ENCODE measurements at regions not wholly inside any gene's neighbourhood (a gene's known extent, or its start where the extent isn't known, plus 50 kb on each side); places are given as distances from the start of the nearest gene placed in this dataset.

- H3K27ac Mint-ChIP-seq, result no peak overlapping the region
- DNase-seq, result no peak
- no peak overlapping the region for H3K4me3 Mint-ChIP-seq
- H3K36me3 Mint-ChIP-seq (ENCODE audit: low read depth), result no peaks in the 10 kb centered on the region
- no peak for TF ChIP-seq CTCF (IDR thresholded peaks at IDR 0.05)
- no peaks in the 10 kb centered on the region; the same call in 1 of the 2 replicates for H3K27me3 Mint-ChIP-seq (ENCODE audit: insufficient read depth)
- no peaks in the 10 kb centered on the region for H3K9me3 Mint-ChIP-seq
- H3K4me1 Mint-ChIP-seq (ENCODE audit: low read depth), result peaks cover 18% of the 10 kb centered on the region
Measured at GRCh38 chr1:56331207-56331891, 248.0 kb downstream of the PLPP3 start.

- Mint-ChIP-seq H3K9me3 (no peaks in the 10 kb centered on the region), H3K27ac (no peak overlapping the region), H3K4me1 (ENCODE audit: low read depth) (peaks cover 26% of the 10 kb centered on the region), H3K36me3 (ENCODE audit: low read depth) (no peaks in the 10 kb centered on the region), H3K27me3 (ENCODE audit: insufficient read depth) (no peaks in the 10 kb centered on the region; the same call in none of the 2 replicates), H3K4me3 (no peak overlapping the region)
- peak; percentile 13 for DNase-seq
- no peak for TF ChIP-seq CTCF (IDR thresholded peaks at IDR 0.05)
Measured at GRCh38 chr1:56330391-56331026, 248.9 kb downstream of the PLPP3 start.

GRCh38 chr1:56329970-56330369 lies 249.4 kb downstream of the PLPP3 start:
- Mint-ChIP-seq H3K27me3 (ENCODE audit: insufficient read depth) (no peaks in the 10 kb centered on the region; the same call in none of the 2 replicates), H3K27ac (no peak overlapping the region), H3K4me1 (ENCODE audit: low read depth) (peaks cover 27% of the 10 kb centered on the region), H3K36me3 (ENCODE audit: low read depth) (no peaks in the 10 kb centered on the region), H3K4me3 (no peak overlapping the region), H3K9me3 (peaks cover 4% of the 10 kb centered on the region; the same call in 1 of the 2 replicates)
- TF ChIP-seq CTCF (IDR thresholded peaks at IDR 0.05), result no peak
- DNase-seq, result no peak

- no peaks in the 10 kb centered on the region; the same call in none of the 2 replicates for H3K27me3 Mint-ChIP-seq (ENCODE audit: insufficient read depth)
- H3K36me3 Mint-ChIP-seq (ENCODE audit: low read depth), result no peaks in the 10 kb centered on the region
- peaks cover 13% of the 10 kb centered on the region; the same call in 1 of the 2 replicates for H3K9me3 Mint-ChIP-seq
- no peak for DNase-seq
- H3K4me3 Mint-ChIP-seq, result no peak overlapping the region
- no peak overlapping the region for H3K27ac Mint-ChIP-seq
- TF ChIP-seq CTCF (IDR thresholded peaks at IDR 0.05), result no peak
- peaks cover 27% of the 10 kb centered on the region for H3K4me1 Mint-ChIP-seq (ENCODE audit: low read depth)
Measured at GRCh38 chr1:56327195-56327594, 252.2 kb downstream of the PLPP3 start.

GRCh38 chr1:56326056-56326455 lies 253.3 kb downstream of the PLPP3 start:
- Mint-ChIP-seq H3K27me3 (ENCODE audit: insufficient read depth) (no peaks in the 10 kb centered on the region; the same call in none of the 2 replicates), H3K4me3 (no peak overlapping the region), H3K4me1 (ENCODE audit: low read depth) (peaks cover 26% of the 10 kb centered on the region), H3K27ac (no peak overlapping the region), H3K36me3 (ENCODE audit: low read depth) (no peaks in the 10 kb centered on the region), H3K9me3 (peaks cover 13% of the 10 kb centered on the region; the same call in 1 of the 2 replicates)
- TF ChIP-seq CTCF (IDR thresholded peaks at IDR 0.05), result no peak
- no peak for DNase-seq
